ENCODE measurements at regions not wholly inside any gene's neighbourhood (a gene's known extent, or its start where the extent isn't known, plus 50 kb on each side); places are given as distances from the start of the nearest gene placed in this dataset.

DNA sequence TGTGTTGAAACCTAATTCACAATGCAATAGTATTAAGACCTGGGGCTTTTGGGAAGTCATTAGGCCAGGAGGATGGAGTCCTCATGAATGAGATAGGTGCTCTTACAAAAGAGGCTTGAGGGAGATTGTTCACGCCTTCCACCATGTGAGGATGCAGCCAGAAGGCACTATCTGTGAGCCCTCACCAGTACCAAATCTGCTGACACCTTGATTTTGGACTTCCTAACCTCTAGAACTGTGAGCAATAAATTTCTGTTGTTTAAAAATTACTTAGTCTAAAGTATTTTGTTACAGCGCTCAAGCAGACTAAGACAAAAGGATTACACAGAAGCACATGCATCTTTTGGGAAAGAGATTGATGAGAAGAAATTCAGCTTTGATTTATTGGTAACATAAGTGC lies 232.9 kb upstream of the NR4A3 start:
- DNase-seq (ENCODE audit: low read depth in 2 of 2), result no peak

GRCh38 chr9:99590410-99590809 lies 231.3 kb upstream of the NR4A3 start:
- DNase-seq (ENCODE audit: low read depth in 2 of 2), result no peak

DNA sequence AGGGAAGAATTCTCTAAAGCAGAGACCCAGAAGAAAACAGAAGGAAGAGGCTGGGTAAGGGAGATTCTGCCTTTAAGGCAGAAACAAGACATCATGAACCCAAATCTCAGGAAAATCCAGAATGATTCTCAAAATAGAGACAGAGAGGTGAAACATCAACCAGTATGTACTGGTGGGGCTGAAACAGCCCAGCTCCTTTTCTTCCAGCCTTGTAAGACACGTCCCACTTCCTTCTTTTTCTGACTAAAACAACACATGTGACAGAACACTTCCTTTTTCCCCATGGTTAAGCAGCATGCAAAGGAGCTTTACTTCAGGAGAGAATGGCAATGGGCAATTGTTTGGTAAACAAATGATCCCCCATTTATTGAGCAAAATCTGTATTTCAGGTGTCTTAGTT lies 230.8 kb upstream of the NR4A3 start:
- no peak for DNase-seq (ENCODE audit: low read depth in 2 of 2)

DNA sequence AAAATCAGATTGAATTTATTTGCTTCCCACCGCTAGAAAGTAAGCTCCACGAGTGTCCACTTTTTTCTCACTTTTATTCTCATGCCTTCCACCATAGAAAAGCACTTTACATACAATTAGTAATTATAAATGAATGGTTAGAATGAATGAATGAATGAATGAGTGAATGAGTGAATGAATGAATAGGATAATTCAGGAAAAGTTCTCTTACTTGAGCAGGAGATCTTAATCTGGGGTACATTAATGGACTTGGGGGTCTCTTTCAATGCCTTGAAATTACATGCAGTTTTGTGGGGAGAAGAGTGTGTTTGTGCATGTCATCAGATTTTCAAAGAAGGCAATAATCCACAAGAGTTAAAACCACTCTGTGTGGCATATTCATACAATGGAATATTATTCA lies 229.9 kb upstream of the NR4A3 start:
- no peak for DNase-seq (ENCODE audit: low read depth in 2 of 2)

- no peak for DNase-seq (ENCODE audit: low read depth in 2 of 2)
Measured at GRCh38 chr9:99592834-99593574, 228.7 kb upstream of the NR4A3 start.

DNA sequence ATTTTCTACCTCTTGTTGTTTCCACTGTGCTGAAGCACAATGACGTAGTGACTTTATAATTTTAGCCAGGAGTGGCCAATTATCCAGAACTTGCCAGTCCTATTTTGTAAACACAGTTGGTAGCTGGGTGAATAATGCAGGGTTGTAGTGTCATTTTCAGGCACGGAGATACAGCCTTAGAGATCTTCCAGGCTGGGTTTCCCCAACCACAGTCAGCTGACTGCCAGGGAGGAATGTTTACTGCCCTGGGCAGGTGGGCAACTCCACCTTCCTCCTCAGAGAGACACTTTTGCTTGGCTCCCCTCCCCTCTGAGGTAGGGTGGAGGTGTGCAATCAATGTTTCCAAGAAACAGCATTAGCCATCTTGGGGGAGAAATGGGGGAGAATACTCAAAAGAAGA lies 228.1 kb upstream of the NR4A3 start:
- DNase-seq (ENCODE audit: low read depth in 2 of 2), result no peak

- no peak for DNase-seq (ENCODE audit: low read depth in 2 of 2)
Measured at GRCh38 chr9:99594056-99594780, 227.5 kb upstream of the NR4A3 start.

- DNase-seq (ENCODE audit: low read depth in 2 of 2), result no peak
Measured at GRCh38 chr9:99595796-99596195, 225.9 kb upstream of the NR4A3 start.

- no peak for DNase-seq (ENCODE audit: low read depth in 2 of 2)
Measured at GRCh38 chr9:99601571-99602111, 220.0 kb upstream of the NR4A3 start.

GRCh38 chr9:99602854-99603253 lies 218.8 kb upstream of the NR4A3 start:
- DNase-seq (ENCODE audit: low read depth in 2 of 2), result no peak

GRCh38 chr9:99605016-99605743 lies 216.5 kb upstream of the NR4A3 start:
- DNase-seq (ENCODE audit: low read depth in 2 of 2), result no peak

- DNase-seq (ENCODE audit: low read depth in 2 of 2), result no peak
Measured at GRCh38 chr9:99606296-99606695, 215.4 kb upstream of the NR4A3 start.

GRCh38 chr9:99606957-99607356 lies 214.7 kb upstream of the NR4A3 start:
- DNase-seq (ENCODE audit: low read depth in 2 of 2), result no peak

DNA sequence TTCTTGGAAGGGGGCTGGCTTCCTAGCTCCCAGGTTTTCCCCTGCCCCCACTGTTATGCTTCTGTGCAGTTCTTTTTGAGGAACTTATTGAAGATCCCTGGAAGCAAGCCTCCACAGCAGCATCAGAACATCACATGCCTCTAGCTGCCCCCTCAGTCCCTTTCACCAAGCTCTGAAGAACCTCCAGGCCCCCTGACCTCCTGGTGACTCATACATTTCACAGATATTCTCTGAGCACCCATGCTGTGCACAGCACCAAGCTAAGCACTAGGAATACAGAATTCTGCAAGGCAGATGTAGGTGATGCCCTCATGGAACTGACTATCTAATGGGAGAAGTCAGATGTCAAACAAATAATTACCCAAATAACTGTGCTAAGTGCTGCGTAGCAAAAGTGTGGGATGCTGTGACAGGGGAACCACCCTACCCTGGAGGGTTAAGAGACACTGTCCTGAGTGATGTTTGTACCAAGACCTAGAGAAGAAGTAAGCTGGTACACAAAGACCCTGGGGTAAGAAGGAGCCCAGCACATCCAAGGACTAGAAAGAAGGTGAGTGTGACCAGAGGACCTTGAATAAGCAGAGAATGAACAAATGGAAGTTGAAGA lies 213.7 kb upstream of the NR4A3 start:
- no peak for DNase-seq (ENCODE audit: low read depth in 2 of 2)

DNA sequence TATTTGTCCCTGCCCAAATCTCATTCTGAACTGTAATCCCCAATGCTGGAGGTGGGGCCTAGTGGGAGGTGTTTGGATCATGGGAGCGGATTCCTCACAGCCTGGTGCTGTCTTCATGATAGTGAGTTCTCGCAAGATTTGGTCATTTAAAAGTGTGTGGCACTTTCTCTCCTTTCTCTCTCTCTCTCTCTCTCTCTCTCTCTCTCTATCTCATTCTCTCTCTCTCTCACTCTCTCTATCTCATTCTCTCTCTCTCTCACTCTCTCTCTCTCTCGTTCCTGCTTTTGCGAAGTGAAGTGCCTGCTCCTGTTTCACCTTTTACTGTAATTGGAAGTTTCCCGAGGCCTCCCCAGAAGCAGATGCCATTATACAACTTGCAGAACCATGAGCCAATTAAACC lies 207.3 kb upstream of the NR4A3 start:
- DNase-seq (ENCODE audit: low read depth in 2 of 2), result no peak

GRCh38 chr9:99621040-99621439 lies 200.6 kb upstream of the NR4A3 start:
- DNase-seq (ENCODE audit: low read depth in 2 of 2), result no peak

DNA sequence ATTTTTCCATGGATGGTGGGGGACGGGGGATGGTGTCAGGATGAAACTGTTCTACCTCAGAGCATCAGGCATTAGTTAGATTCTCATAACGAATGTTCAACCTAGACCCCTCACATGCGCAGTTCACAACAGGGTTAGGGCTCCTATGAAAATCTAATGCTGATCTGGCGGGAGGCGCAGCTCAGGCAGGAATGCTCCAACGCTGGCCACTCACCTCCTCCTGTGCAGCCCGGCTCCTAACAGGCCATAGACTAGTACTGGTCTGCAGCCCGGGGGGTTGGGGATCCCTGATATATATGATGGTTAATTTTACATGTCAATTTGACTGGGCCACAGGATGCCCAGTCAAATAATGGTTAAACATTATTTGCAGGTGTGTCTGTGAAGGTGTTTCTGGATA lies 199.0 kb upstream of the NR4A3 start:
- no peak for DNase-seq (ENCODE audit: low read depth in 2 of 2)

DNA sequence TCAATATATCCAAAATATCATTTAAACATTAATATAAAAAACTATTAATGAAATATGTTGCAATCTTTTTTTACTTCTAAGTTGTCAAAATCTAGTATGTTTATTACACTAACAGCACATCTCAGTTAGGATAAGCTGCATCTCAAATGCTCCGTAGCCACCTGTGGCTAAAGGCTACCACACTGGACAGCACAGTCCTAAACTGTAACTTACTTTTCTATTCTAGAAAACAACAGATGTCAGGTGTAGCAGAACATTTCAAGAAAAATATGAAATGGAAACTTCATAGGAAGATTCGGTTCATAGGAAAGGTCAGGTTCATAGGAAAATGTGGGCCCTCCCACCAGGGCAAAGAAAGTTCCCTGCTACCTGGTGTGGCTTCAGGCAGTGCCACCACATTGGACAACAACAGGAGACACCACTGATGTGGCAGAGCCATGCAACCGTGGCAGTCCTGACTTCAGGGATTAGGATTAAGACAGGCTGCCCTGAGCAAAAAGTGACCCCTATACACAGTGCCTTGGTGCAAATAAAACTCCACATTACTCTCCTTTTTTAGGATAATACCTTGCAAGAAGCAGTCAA lies 197.8 kb upstream of the NR4A3 start:
- no peak for DNase-seq (ENCODE audit: low read depth in 2 of 2)

- DNase-seq (ENCODE audit: low read depth in 2 of 2), result no peak
Measured at GRCh38 chr9:99624499-99625233, 197.0 kb upstream of the NR4A3 start.

- no peak for DNase-seq (ENCODE audit: low read depth in 2 of 2)
Measured at GRCh38 chr9:99626426-99626825, 195.3 kb upstream of the NR4A3 start.

GRCh38 chr9:99628285-99628684 lies 193.4 kb upstream of the NR4A3 start:
- DNase-seq (ENCODE audit: low read depth in 2 of 2), result no peak

Data from stimulated activated CD8-positive, alpha-beta memory T cell treated with anti-CD3 and anti-CD28 coated beads, Interleukin-7, amount 100 ng/mL, for 1 hour (primary cell).